Fibroblast of skin of scalp (primary cell): ENCODE measurements at regions not wholly inside any gene's neighbourhood (a gene's known extent, or its start where the extent isn't known, plus 50 kb on each side); places are given as distances from the start of the nearest gene placed in this dataset.
"Not testable (repeated sequence)": the region's sequence is repeated elsewhere in the genome, so short reads cannot be mapped to it uniquely, and the experiment has no call there.

ENCODE experiments used
- DNase-seq: peaks from one replicate; pipeline ENCODE4 v3.0.0-alpha.2; 2013

DNA sequence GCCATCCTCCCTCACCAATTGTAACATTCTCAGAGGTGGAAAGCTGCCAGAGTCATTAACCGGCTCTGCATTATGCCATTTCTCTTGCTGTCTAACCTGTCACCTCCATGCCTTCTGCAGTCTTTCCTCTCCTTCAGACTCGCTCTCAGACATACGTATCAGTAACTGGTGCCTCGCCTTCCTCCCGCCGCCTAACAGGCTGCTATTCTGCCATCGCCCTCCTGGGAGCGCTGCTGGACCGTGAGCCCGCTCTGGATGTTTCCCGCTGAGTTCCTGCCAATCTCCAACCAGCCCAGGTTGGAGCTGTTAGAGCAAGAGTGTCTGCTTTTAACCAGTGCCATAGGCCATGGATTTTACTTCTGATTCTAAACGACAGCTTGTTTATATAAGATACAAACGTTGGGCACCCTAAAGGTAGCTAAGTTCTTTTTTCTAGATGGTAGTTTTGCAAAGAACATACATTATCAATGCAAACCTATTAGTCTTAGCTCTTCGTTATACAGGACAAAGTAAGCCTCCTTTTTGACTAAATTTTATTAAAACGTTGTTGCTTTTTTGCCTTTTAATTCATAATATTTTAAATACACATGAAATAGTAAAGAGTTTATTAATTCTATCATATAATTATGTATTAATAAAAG is 59.5 kb upstream of the NEIL3 start:
- peak; percentile 61 for DNase-seq

DNA sequence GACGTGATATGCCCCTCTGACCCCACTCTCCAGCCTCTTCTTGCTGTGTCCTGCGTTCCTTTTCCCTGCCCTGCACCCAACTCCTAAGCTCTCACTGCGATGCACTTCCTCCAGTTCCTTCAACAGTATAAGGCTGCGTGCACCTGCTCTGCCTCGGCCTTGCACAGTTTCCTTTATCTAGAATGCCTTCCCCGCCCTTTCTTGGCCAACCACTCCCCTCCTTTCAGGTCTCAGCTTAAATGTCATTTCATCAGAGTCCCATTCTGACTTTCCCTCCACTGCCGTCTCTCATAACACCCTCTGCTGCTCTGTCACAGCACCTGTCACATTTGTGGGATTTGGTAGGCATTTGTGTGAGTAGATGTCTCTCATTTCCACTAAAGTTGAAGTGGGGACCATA is 58.4 kb upstream of the NEIL3 start:
- no peak for DNase-seq

DNA sequence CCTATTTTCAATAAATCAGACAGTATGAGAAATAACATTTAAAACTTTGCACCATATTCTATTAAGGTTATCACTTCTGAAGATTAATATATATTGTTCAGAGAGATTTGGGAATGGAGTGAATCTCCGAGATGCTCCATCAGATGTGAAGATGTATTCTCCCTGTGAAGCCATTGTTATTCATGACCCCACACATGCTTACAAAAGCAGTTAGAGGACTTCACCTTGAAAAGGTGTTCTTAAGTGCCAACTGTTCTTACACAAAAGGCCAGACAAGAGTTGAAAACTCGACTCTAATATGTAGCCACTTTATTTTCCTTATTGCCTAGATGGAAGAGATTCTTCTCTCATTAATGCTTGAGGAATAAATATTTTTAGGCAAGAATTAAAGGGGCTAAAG is 54.3 kb upstream of the NEIL3 start:
- DNase-seq, result no peak

DNA sequence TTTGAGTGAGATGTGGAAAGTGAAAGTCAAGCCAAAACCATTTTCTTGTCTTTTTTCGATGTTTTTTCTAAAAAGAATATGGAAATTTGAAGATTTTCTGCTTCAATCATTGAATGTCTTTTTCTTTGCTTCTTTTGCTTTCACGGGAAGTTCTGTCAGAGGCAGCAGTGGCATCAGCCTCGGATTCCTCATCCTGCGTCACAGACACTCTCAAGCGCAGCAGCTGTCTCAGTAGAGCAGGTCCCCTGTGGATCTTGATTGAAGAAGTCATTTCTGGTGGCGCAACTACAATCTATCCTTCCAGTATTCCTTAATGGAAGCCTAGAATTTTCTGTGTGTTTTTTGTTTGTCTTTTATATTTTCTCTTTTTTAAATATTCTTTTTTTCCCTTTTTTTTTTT is 52.7 kb upstream of the NEIL3 start:
- DNase-seq, result no peak

DNA sequence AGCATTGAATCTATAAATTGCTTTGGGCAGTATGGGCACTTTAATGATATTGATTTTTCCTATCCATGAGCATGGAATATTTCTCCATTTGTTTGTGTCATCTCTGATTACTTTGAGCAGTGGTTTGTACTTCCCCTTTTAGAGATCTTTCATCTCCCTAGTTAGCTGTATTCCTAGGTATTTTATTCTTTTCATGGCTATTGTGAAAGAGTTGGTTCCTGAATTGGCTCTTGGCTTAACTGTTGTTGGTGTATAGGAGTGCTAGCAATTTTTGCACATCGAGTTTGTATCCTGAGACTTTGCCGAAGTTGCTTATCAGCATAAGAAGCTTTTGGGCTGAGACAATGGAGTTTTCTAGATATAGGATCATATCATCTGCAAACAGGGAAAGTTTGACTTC is 50.2 kb upstream of the NEIL3 start:
- DNase-seq, result not testable (repeated sequence)
